K562 (cell line): ENCODE measurements at regions not wholly inside any gene's neighbourhood (a gene's known extent, or its start where the extent isn't known, plus 50 kb on each side); places are given as distances from the start of the nearest gene placed in this dataset.

Source experiments
- ATAC-seq: fragments of 200-7000 bp; cut with Tn5 transposase; 3 replicates; pipeline ENCODE4 v1.9.1; 2020; ENCODE audit warnings: moderate library complexity
- BruUV-seq: library from RNA; stranded (reverse); fragments of 400-500 nt; replicated peaks from 2 replicates; lab custom pipeline; 2021; lab: Mats Ljungman, UMichigan
- CTCF ChIA-PET: fragments of 300-600 bp; formaldehyde crosslinking; extraction: SDS; loops from one replicate; lab custom pipeline; 2021; ENCODE audit warnings: low intra/inter-chr PET ratio; lab: Yijun Ruan, JAX
- POLR2A ChIA-PET: fragments of 300-600, 350-650 bp; sonication (Branson Sonifier 250); formaldehyde crosslinking; extraction: SDS; loops from one replicate; lab custom pipeline; 2021; ENCODE audit warnings: antibody characterized with exemption, inconsistent platforms; lab: Yijun Ruan, JAX
- DNase-seq, 4 experiments: peaks; one replicate each; pipeline versions ENCODE4 v3.0.0 to v3.0.0-alpha.2; 2011 to 2018; ENCODE audit warnings: low spot score in 3 of 4, mixed read lengths in 3 of 4; ENCODE audit errors: extremely low read depth in 1 of 4
- FAIRE-seq: peaks from 2 replicates; lab custom pipeline; 2011; peaks lifted over from hg19 to GRCh38; lab: Jason Lieb, UNC
- H2AFZ ChIP-seq: 2 replicates; pipeline ENCODE4 v1.6.0; 2011; ENCODE audit warnings: low read depth, low read length, control low read depth, inconsistent platforms
- H3K27ac ChIP-seq: fragments of 200-600 bp; 3 replicates; pipeline ENCODE4 v1.8.0; 2011; ENCODE audit warnings: low read depth, mild to moderate bottlenecking, control low read depth, inconsistent platforms, low read length, moderate library complexity, mixed read lengths; ENCODE audit errors: extremely low read depth
- H3K27me3 ChIP-seq, 2 experiments: fragments of 300-600 bp in 1 of 2; 2 replicates in 1 of 2; 3 replicates in 1 of 2; pipeline versions ENCODE4 v1.6.0 to v1.8.0; 2011; ENCODE audit warnings: inconsistent platforms in 2 of 2, low read length in 2 of 2, mild to moderate bottlenecking in 1 of 2, mixed read lengths in 1 of 2, moderate library complexity in 1 of 2; ENCODE audit not compliant: control insufficient read depth in 2 of 2, insufficient read depth in 2 of 2
- H3K36me3 ChIP-seq: fragments of 300-600 bp; 3 replicates; pipeline ENCODE4 v1.8.0; 2011; ENCODE audit warnings: mild to moderate bottlenecking, low read length, inconsistent platforms; ENCODE audit not compliant: control insufficient read depth, insufficient read depth
- H3K4me1 ChIP-seq, 2 experiments: fragments of 200-600 bp in 1 of 2; replicated peaks in 1 of 2; 2 replicates in 1 of 2; 3 replicates in 1 of 2; pipeline versions ENCODE4 v1.5.1 to v1.8.0; 2011; ENCODE audit warnings: inconsistent platforms in 2 of 2, low read length in 2 of 2, mild to moderate bottlenecking in 1 of 2, mixed read lengths in 1 of 2, moderate library complexity in 1 of 2; ENCODE audit not compliant: control insufficient read depth in 2 of 2, insufficient read depth in 2 of 2
- H3K4me2 ChIP-seq: 2 replicates; pipeline ENCODE4 v1.6.1; 2011; ENCODE audit warnings: low read length, control low read depth, inconsistent platforms, mixed read lengths; ENCODE audit not compliant: insufficient read depth
- H3K4me3 ChIP-seq: fragments of 200-600 bp; sonication (generic), shearing (Covaris generic); 2 replicates; pipeline ENCODE4 v1.5.1; 2016; ENCODE audit warnings: control low read depth, inconsistent platforms
- H3K79me2 ChIP-seq: fragments of 200-600 bp; 3 replicates; pipeline ENCODE4 v1.8.0; 2011; ENCODE audit warnings: low read length, inconsistent platforms; ENCODE audit not compliant: control insufficient read depth, insufficient read depth
- H3K9ac ChIP-seq, 2 experiments: 2 replicates each; pipeline versions ENCODE4 v1.6.0 to v1.6.1; 2011; ENCODE audit warnings: low read depth in 2 of 2, low read length in 2 of 2, control low read depth in 1 of 2, inconsistent platforms in 1 of 2, mild to moderate bottlenecking in 1 of 2, mixed read lengths in 1 of 2; ENCODE audit not compliant: insufficient read depth in 1 of 2
- H3K9me1 ChIP-seq: one replicate; pipeline ENCODE4 v1.6.0; 2011; ENCODE audit warnings: inconsistent platforms, mild to moderate bottlenecking, low read length, moderate library complexity; ENCODE audit not compliant: control insufficient read depth, insufficient read depth
- H3K9me3 ChIP-seq: replicated peaks from 2 replicates; pipeline ENCODE4 v1.5.1; 2011; ENCODE audit warnings: low read depth, low read length, inconsistent platforms; ENCODE audit not compliant: control insufficient read depth, insufficient read depth
- H4K20me1 ChIP-seq: replicated peaks from 2 replicates; pipeline ENCODE4 v1.6.1; 2011; ENCODE audit warnings: low read length, inconsistent platforms, mixed read lengths; ENCODE audit not compliant: control insufficient read depth, insufficient read depth
- COPS2 ChIP-seq: fragments of 450-650 bp; conservative IDR thresholded peaks from 2 replicates; pipeline ENCODE4 v1.6.1; 2016; ENCODE audit warnings: mild to moderate bottlenecking, moderate library complexity
- EHMT2 ChIP-seq: fragments of 450-650 bp; IDR thresholded peaks from 2 replicates; pipeline ENCODE4 v1.6.1; 2018; ENCODE audit warnings: antibody characterized with exemption
- ETV5 ChIP-seq: sonication (generic); formaldehyde crosslinking; IDR thresholded peaks from 2 replicates; pipeline ENCODE4 v1.4.0; 2020; ENCODE audit warnings: low read depth, mild to moderate bottlenecking, missing genetic modification reagents
- HES1 ChIP-seq: fragments of 450-650 bp; IDR thresholded peaks from 2 replicates; pipeline ENCODE4 v1.6.1; 2016; ENCODE audit warnings: low read depth, mild to moderate bottlenecking, moderate library complexity
- MEF2A ChIP-seq: IDR thresholded peaks from 2 replicates; pipeline ENCODE4 v1.6.1; 2011; ENCODE audit warnings: low read depth, mild to moderate bottlenecking, low read length, moderate library complexity; ENCODE audit not compliant: control insufficient read depth
- PHF8 ChIP-seq: fragments of 200-600 bp; sonication (generic); IDR thresholded peaks from 2 replicates; pipeline ENCODE4 v1.6.1; 2012; ENCODE audit warnings: mixed run types, mild to moderate bottlenecking, inconsistent platforms, low read length, moderate library complexity, borderline replicate concordance
- PYGO2 ChIP-seq: fragments of 450-650 bp; IDR thresholded peaks from 2 replicates; pipeline ENCODE4 v1.6.1; 2016; ENCODE audit warnings: mild to moderate bottlenecking, missing genetic modification characterization, moderate library complexity, missing compliant biosample characterization
- RFX1 ChIP-seq: fragments of 450-650 bp; IDR thresholded peaks from 2 replicates; pipeline ENCODE4 v1.6.1; 2016; ENCODE audit warnings: mild to moderate bottlenecking, moderate library complexity
- THRB ChIP-seq: fragments of 450-650 bp; formaldehyde crosslinking; conservative IDR thresholded peaks from 2 replicates; pipeline ENCODE4 v1.4.0; 2022; ENCODE audit warnings: mild to moderate bottlenecking, missing genetic modification characterization
- ZBTB34 ChIP-seq: fragments of 250-450 bp; sonication (Bioruptor Pico); IDR thresholded peaks from 2 replicates; pipeline ENCODE4 v1.8.0; 2021; ENCODE audit warnings: mild to moderate bottlenecking, moderate library complexity
- ZNF280A ChIP-seq: fragments of 450-650 bp; IDR thresholded peaks from 2 replicates; pipeline ENCODE4 v1.6.1; 2018; ENCODE audit warnings: mild to moderate bottlenecking, low read depth; ENCODE audit not compliant: partially characterized antibody
- WGBS: fragments of 100-300 bp; shearing (Covaris generic); methylation state at CpG from one replicate; pipeline ENCODE4 v1.1.6; 2016; ENCODE audit warnings: low coverage, mixed read lengths; ENCODE audit not compliant: insufficient coverage; ENCODE audit errors: missing lambda C conversion rate; 5-methylcytosine and 5-hydroxymethylcytosine counted together
- in situ Hi-C: fragments of 300-500 bp; cut with MboI; formaldehyde crosslinking; loops from 4 replicates; pipeline ENCODE4 v1.15.0; 2018; ENCODE audit warnings: inconsistent platforms, mixed read lengths
- intact Hi-C: fragments of 100-400 bp; cut with micrococcal nuclease; formaldehyde crosslinking; loops from 2 replicates; pipeline ENCODE4 v1.14.2; 2022

GRCh38 chr20:11130554-11131166 lies 456.9 kb upstream of the JAG1 start:
- TF ChIP-seq EHMT2: no peak
- TF ChIP-seq RFX1: no peak
- no peak for TF ChIP-seq PYGO2 (tag)
- TF ChIP-seq ETV5: no peak
- TF ChIP-seq MEF2A: no peak
- no peak for TF ChIP-seq COPS2
- TF ChIP-seq PHF8: no peak
- TF ChIP-seq THRB: no peak
- no peak for TF ChIP-seq HES1
- TF ChIP-seq ZBTB34: no peak
- TF ChIP-seq ZNF280A: no peak
- no peak overlapping the region for H3K4me2 ChIP-seq
- H2AFZ ChIP-seq: no peak overlapping the region
- in situ Hi-C loops: no loop called here
- H3K9me3 ChIP-seq: no peaks in the 10 kb centered on the region
- no peaks in the 10 kb centered on the region for H3K9me1 ChIP-seq
- no peaks in the 10 kb centered on the region for H3K4me1 ChIP-seq
- DNase-seq (no peak), FAIRE-seq (no peak), ATAC-seq (no peak)
- no peak overlapping the region for H3K9ac ChIP-seq
- intact Hi-C loops: no loop called here
- no peak overlapping the region for H3K27ac ChIP-seq
- no peaks in the 10 kb centered on the region for H3K36me3 ChIP-seq
- ChIA-PET CTCF (no interaction called here), POLR2A (no interaction called here)
- no TSS peak for BruUV-seq
- no peak overlapping the region for H3K4me3 ChIP-seq
- H4K20me1 ChIP-seq: no peaks in the 10 kb centered on the region
- H3K79me2 ChIP-seq: no peaks in the 10 kb centered on the region
- WGBS: 0% methylated on average over 1 of the region's 1 CpG
- no peaks in the 10 kb centered on the region for H3K27me3 ChIP-seq
